Stimulated activated CD4-positive, alpha-beta T cell treated with anti-CD3 and anti-CD28 coated beads, Interleukin-2, amount 100 ng/mL, for 4 hours (primary cell): ENCODE measurements at regions not wholly inside any gene's neighbourhood (a gene's known extent, or its start where the extent isn't known, plus 50 kb on each side); places are given as distances from the start of the nearest gene placed in this dataset.
"Not testable (repeated sequence)": the region's sequence is repeated elsewhere in the genome, so short reads cannot be mapped to it uniquely, and the experiment has no call there.

Experiments
- DNase-seq: peaks from one replicate; pipeline ENCODE4 v3.0.0-alpha.2; 2020; ENCODE audit warnings: low read depth

DNA sequence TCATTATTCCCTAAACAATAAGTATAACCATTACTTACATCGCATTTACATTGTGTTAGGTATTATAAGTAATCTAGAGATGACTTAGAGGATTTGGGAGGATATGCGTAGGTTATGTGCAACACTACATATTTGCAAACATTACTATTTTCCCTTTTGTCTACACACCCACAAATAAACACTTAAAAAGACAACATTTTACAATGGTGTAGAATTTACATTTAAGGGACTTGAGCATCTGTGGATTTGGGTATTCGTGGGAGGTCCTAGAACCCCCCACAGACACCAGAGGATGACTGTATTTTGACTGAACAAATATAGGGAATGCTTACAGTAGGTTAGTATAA is 220.2 kb upstream of the MYO3A start:
- no peak for DNase-seq

DNA sequence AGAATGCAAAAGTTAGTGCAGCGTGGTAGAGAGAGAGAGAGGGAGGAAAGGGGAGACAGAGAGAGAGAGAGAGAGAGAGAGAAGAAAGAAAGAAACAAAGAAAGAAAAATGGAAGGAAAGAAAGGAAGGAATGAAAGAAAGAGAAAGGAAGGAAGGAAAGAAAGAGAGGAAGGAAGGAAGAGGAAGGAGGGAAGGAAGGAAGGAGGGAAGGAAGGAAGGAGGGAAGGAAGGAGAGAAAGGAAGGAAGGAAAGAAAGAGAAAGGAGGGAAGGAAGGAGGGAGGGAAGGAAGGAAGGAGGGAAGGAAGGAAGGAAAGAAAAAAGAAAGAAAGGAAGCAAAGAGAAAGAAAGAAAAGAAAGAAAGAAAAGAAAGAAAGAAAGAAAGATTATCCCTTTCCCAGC is 209.8 kb upstream of the MYO3A start:
- DNase-seq = no peak

- no peak for DNase-seq
Measured at GRCh38 chr10:25725917-25726716, 207.9 kb upstream of the MYO3A start.

- no peak for DNase-seq
Measured at GRCh38 chr10:25738776-25739175, 195.3 kb upstream of the MYO3A start.

GRCh38 chr10:25743832-25744231 is 190.2 kb upstream of the MYO3A start:
- no peak for DNase-seq

- DNase-seq = no peak
Measured at GRCh38 chr10:25744574-25744973, 189.5 kb upstream of the MYO3A start.

DNA sequence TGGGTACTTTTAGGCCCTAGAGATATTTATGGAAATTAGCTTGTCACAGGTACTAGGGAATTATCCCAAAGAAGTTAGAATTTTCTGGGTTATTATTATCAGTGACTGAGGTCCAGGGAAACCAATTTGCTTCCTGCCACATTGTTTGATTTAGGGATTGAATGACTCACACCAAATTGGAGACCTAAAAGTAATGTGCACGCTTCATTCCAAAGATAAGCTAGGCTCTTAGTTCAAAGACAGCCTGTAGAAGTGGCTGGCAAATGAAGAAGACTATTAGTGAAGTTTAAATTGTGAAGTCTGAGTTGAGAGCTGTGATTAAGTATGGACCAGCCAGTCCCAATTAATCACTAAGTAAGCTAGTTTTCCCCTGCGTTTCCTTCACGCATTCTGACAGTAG is 188.1 kb upstream of the MYO3A start:
- no peak for DNase-seq

GRCh38 chr10:25747084-25747483 is 186.9 kb upstream of the MYO3A start:
- DNase-seq = no peak

- DNase-seq = no peak
Measured at GRCh38 chr10:25748509-25748908, 185.5 kb upstream of the MYO3A start.

GRCh38 chr10:25753776-25754175 is 180.3 kb upstream of the MYO3A start:
- no peak for DNase-seq

DNA sequence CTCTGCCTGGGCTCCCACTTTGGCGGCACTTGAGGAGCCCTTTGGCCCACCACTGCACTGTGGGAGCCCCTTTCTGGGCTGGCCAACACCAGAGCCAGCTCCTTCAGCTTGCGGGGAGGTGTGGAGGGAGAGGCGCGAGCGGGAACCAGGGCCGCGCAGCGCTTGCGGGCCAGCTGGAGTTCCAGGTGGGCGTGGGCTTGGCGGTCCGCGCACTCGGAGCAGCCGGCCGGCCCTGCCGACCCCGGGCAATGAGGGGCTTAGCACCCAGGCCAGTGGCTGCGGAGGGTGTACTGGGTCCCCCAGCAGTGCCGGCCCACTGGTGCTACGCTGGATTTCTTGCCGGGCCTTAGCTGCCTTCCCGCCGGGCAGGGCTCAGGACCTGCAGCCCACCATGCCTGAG is 178.2 kb upstream of the MYO3A start:
- DNase-seq = not testable (repeated sequence)

GRCh38 chr10:25756784-25757183 is 177.2 kb upstream of the MYO3A start:
- no peak for DNase-seq

GRCh38 chr10:25758041-25758457 is 176.0 kb upstream of the MYO3A start:
- DNase-seq = no peak

- DNase-seq = no peak
Measured at GRCh38 chr10:25758511-25758910, 175.5 kb upstream of the MYO3A start.

- DNase-seq = no peak
Measured at GRCh38 chr10:25761937-25762336, 172.1 kb upstream of the MYO3A start.

- DNase-seq = no peak
Measured at GRCh38 chr10:25766213-25766612, 167.8 kb upstream of the MYO3A start.

DNA sequence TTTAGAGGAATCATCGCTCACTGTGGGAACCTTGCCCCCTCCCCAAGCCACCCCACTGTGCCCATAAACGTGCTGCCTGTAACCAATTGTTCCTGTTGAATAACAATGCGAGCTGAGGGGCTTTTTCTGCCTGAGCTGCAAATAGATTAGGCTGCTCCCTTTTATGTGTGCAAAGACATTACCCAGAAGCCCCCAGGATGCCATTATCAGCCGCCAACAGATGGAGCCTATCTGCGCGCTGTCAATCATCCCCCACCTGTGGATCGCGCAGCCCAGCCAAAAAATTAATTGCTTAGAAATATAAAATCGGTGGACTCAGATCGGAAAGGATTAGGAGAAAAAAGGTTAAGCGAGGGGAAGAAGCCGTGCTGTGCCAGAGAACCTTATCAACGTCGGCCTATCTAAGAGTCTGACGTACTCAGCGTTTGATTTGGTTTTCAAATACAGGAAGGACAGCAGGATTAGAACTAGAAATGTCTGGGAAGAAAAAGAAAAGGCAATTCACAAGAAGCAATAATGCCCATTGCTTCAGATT is 167.3 kb upstream of the MYO3A start:
- no peak for DNase-seq

DNA sequence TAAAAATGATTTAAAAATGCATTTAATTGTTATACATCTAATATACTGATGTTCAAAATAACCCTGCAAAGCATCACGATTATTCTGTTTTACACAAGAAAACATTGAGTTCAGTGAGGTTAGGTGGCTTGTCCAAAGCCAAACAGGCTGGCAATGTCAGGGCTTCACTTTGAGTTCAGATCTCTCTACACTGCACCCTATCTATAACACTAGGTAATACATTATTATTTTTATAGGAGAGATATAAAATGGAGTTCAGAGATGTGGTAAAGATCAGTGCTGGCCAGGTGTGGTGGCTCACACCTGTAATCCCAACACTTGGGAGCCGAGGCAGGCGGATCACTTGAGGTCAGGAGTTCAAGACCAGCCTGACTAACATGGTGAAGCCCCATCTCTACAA is 165.9 kb upstream of the MYO3A start:
- no peak for DNase-seq

- no peak for DNase-seq
Measured at GRCh38 chr10:25778646-25779045, 155.4 kb upstream of the MYO3A start.

DNA sequence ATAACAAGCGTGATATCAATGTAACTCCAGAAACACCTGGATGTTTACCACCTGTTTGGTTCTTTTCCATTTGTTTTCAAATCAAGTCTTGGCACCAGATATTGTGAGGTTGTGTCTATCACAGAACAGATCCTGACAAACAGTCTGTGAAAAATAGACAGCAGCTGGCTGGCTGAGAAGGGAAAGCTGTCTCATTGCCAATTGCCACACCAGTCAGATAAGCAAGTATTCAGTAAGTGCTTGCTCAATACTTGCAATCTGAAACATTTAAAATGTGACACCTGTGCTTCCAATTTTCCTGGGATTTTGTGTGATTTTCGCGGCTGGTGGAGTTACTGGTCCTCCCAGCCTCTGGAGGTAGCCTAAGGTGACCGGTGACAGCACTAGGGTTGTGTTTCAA is 147.9 kb upstream of the MYO3A start:
- DNase-seq = no peak

DNA sequence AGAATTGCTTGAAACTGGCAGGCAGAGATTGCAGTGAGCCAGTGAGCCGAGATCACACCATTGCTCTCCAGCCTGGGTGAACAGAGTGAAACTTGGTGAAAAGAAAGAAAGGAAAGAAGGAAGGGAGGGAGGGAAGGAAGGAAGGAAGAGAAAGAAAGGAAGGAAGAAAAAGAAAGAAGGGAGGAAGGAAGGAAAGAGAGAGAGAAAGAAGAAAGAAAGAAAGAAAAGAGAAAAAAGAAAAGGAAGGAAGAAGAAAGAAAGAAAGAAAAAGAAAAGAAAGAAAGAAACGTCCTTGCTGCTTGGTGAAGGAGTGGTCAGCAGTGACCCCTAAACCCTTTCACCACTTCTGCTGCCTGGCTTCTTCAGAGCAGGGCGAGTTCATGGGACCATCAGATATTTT is 147.1 kb upstream of the MYO3A start:
- DNase-seq = no peak

- no peak for DNase-seq
Measured at GRCh38 chr10:25797888-25798429, 136.1 kb upstream of the MYO3A start.

GRCh38 chr10:25804505-25804904 is 129.5 kb upstream of the MYO3A start:
- DNase-seq = no peak

DNA sequence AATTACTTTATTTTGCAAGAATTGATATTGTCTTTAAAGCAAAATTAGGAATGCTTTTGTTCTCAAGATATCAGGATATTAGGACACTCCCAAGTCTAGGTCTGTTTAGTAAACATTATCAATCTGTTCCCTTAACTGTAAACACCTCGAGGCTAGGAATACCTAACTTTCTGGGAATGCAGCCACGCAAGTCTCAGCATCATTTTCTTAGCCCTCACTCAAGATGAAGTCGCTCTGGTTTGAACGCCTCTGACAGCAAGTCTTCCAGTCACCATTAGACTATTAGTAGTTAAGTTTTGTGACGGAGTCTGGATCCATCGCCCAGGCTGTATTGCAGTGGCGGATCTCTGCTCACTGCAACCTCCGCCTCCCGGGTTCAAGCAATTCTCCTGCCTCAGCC is 128.0 kb upstream of the MYO3A start:
- DNase-seq = no peak
